HG03521 (cell line): ENCODE measurements at regions not wholly inside any gene's neighbourhood (a gene's known extent, or its start where the extent isn't known, plus 50 kb on each side); places are given as distances from the start of the nearest gene placed in this dataset.
"Not testable (repeated sequence)": the region's sequence is repeated elsewhere in the genome, so short reads cannot be mapped to it uniquely, and the experiment has no call there.

ENCODE experiments used
- ATAC-seq: cut with Tn5 transposase; IDR thresholded peaks from one replicate; pipeline ENCODE4 v1.9.1; 2021; ENCODE audit warnings: mild to moderate bottlenecking, moderate library complexity; ENCODE audit not compliant: unreplicated experiment

DNA sequence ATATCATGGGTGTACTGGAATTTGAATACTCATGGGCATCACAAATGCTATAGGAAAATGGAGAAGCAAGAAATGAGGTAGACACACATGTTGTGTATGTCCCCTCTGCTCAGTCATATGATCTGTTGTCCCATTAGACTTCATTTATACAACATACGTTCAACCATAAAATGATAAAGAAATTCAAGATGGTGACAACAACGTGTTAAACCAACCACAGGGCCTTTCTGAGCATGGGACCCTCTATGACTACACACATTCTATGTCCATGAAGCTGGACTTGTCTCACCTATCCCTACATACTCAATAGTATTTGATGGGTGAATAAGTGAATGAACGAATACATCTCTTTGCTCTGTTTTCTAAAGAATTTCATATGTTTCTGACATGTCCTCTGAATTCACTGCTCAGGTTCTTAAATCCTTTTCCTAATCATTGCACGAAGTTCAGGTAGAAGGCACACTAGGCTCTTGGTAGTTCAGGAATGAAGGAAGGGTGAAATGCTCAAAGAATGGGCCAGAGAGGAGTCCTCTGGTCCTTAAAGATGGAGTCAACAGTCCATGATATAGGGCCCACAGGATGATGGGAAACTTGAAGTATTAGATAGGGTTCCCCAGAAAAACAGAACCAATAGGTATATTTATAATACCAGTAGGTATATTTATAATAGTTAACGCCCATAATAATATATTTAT lies 105.7 kb upstream of the PPM1H start:
- ATAC-seq: no peak

DNA sequence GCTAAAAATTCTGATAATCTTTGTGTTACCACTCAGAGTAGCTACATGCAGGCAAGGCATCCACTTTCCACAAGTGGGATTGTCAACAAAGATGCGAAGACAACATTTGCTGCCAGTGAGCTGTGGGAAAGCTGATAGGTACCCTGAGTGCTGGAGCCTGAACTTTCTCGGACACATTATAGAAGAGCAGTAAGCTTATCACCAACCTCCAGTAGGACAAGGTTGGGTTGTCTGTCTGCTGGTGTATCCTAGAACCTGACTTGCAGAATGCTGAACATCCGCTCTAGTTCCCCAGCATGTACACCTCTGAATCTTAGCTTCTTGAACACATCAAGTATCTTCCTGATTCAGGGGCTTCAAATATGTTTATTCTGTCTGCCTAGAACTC lies 103.8 kb upstream of the PPM1H start:
- no peak for ATAC-seq

DNA sequence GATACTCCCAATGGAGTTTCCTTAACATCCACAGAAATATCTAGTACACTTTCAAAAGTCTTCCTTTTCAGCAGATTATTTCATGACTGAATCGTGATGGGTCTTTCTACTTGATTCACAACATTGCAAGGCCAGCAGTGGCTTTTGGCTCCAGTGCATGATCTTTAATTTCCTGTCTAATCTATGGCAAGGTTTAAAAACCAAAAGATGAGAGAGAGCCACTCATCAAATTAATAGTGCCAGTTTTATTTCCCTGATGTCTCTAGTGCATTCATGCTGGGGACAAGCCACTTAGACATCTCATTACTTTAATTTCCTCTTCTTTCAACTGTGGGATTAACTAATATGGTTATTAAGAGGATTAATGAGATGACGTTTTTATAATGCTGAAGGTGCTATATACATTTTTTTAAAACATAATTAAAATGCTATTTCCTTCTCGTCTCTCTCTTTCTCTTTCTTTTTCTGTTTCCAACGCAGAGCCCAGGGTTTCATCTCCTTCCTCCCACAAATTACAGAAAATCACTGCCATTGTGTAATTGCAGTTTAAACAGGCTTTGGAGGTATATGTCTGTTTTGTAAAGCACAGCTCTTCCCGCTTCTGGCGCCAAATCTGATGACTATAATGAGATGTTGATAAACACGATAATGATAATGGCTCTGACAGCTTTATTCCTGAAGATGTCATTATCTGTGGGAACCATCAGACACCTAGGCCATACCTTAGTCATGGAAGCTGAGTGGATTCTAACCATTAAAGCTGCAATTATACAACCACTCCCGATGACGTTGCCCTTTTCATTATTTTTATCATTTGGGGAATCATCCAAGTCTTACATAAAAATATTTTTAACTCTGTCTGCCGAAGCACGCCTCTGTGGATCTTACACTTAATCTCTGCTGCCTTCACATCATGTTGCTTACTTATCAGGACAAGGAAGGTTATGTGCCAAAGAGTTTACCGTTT lies 103.1 kb upstream of the PPM1H start:
- ATAC-seq: no peak

DNA sequence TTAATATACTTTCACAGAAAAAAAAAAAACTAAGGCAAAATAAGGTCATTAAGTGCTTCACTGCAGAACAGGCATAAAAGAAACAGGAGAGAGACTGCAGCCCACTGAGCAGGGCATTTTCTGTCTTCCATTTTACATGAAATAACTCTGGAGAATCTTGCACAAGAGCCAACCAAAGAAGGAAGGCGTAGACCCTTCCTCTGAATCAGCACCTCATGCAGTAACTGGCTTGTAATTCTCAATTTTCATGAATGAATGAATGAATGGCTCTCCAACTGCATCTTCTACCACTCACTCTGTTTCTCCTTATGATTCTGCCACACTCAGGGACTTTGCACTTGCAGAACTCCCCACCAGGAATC lies 102.0 kb upstream of the PPM1H start:
- no peak for ATAC-seq

DNA sequence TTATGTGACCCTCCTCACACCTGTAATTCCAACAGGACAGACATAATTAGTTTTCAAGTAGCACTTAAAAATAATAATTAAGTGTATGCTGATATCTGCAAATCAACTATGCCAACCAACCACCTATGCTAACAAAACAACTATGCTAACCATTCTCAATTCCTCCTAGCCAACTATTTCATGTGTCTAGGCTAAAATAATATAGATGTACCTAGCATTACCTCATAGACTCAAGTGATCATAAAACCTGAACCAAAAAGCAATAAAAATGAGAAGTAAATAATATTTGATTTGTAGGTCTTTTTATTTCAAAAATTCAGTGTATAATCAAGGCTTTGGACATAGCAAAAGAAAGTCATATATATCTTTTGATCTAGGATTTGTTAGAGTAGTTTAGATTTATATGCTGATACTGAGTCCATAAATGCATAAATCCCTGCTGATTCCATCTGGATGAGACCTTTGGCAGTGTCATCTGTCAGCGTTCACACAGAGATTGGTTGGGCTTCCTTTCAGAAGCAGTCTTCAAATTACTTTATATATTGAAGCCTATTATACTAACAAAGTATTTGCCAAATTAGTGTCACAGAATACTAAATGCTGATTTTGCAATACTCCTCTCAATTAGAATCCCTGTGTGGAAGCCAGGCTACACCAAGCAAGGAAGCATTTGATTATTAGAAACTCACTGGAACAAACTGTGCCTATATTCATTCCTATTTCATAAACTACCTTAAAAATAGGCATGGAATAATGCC lies 101.4 kb upstream of the PPM1H start:
- ATAC-seq: no peak

DNA sequence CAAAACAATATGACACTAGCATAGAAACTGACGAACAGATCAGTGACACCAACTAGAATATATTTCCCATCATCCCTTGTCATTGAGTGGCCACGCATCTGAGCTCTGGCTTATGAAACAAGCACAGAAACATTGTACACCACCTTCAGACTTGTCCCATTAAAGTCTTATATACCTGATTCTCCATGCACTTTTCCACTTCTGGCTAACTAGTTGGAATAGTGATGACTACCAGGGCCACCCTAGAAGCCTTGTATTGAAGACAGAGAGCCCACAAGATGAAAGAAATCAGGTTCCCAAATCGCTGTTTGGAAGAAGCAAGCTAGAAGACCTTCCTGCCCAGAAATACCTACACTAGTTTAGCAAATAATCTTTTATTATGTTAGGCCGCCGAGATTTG lies 99.7 kb upstream of the PPM1H start:
- ATAC-seq: no peak

DNA sequence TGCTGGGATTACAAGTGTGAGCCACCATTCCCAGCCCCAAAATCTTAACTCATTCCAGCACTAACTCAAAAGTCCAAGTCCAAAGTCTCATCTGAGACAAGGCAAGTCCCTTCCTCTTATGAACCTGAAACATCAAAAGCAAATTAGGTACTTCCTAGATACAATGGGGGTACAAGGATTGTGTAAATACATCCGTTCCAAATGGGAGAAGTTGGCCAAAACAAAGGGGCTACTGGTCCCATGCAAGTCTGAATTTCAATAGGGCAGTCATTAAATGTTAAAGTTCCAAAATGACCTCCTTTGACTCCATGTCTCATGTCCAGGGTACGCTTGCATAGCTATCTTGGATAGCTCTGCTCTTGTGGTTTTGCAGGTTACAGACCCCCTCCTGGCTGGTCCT lies 94.7 kb upstream of the PPM1H start:
- no peak for ATAC-seq

DNA sequence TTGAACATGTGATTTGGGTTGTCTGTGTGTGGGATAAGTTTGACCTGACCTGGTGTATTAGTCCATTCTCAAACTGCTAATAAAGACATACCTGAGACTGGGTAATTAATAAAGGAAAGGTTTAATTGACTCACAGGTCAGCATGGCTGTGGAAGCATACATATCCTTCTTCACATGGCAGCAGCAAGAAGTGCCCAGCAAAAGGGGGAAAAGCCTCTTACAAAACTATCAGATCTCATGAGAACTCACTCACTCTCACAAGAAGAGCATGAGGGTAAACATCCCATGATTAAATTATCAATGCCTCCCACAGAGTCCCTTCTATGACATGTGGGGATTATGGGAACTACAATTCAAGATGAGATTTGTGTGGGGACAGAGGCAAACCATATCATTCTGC lies 94.0 kb upstream of the PPM1H start:
- ATAC-seq: no peak

DNA sequence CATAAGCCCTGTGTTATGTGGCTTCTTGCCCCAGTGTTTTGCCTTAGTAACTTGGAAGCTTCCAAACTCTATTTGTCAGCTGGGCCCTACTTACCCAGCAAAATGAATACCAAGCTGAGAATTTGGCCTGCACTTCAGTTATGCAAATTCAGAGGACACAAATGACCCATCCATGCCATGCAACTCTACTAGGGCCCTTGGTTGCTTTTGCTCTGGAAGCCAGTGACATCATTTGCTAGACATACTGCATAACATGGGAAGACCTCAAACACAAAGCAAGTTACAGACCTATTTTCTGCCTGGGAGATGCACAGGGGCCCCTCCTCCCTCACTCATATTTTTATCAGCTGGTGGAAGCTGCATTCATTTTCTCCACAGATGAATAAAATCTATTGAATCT lies 90.2 kb upstream of the PPM1H start:
- ATAC-seq: no peak

DNA sequence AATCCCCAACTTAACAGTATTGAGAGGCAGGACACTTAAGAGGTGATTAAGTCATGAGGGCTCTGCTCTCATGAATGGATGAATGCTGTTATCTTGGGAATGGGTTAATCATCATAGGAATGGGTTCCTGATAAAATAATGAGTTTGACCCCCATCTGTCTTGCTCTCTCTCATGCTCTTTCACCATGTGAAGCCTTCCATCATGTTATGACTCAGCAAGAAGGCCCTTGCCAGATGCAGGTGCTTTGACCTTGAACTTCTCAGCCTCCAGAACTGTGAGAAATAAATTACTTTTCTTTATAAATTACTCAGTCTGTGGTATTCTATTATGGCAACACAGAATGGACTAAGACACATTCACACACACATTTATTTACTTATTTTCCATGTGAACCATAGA lies 89.0 kb upstream of the PPM1H start:
- no peak for ATAC-seq

DNA sequence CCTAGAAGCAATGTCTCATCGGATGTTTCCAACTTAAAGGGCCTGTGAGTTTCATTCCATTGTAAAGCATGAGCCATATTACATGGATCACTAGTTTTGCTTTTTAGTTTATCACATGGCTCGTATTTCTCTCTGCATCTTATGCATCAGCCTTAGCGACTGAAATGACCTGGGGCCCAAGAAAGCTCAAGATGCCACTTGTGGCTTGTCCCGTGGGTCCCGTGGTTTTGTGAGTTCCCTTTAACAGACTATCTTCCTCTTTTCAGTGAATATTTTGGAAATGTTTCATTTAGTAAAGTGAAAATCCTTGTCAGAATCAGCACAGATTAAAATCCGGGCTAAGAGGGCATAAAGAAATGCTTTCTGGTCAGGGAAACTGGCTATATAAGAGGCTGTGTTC lies 86.2 kb upstream of the PPM1H start:
- no peak for ATAC-seq

DNA sequence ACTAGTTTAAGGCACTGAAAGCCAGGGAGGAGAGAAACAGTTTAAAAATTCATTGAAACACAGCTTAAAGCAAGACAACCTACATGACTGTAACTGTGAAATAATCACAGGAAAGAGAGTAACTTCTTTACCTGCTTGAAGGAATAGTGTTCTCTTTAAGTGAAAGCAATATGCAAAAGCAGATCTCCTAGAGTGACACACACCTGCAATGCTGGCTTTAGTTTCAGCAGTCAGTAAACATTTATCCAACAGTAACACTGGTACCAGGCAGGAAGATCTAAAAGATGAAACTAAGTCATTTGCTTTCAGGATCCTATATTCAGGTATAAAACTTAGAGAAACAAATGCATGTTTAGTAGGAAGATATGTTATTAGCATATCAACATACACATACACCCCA lies 85.3 kb upstream of the PPM1H start:
- no peak for ATAC-seq

DNA sequence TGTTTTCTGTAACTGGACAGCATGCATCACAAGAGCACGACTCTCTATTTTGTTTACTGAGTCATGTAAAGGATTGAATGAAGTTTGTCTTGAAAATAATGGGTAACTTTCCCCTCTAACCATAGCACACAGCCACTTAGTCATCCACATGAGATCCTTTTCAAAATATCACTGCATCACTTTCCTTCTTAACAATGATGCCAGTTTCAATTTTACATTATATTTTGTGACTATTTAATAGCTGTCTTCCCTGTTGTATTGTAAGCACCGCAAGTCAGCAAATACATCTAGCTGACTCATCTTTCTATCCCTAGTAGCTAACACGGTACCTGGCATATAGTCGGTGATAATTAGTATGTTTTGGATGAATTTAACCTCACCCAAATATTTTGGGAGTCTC lies 83.3 kb upstream of the PPM1H start:
- no peak for ATAC-seq

DNA sequence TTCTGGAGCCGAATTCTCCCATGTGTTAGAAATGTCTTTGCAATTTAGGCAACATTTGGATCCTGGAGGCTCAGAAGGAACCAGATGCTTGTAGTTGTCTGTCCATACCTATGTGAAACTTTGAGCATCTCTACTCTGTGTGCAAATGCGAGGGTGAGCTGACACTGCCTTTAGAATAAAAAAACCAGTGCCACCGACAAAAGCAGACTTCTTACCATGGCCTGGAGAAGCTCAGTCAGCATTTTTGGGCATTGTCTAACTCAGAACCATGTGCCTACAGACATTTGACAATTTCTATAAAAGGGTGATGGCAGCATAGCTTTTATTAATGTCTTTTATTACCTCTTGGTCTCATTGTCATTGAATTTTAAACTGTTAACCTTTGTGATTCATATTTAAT lies 78.4 kb upstream of the PPM1H start:
- no peak for ATAC-seq

DNA sequence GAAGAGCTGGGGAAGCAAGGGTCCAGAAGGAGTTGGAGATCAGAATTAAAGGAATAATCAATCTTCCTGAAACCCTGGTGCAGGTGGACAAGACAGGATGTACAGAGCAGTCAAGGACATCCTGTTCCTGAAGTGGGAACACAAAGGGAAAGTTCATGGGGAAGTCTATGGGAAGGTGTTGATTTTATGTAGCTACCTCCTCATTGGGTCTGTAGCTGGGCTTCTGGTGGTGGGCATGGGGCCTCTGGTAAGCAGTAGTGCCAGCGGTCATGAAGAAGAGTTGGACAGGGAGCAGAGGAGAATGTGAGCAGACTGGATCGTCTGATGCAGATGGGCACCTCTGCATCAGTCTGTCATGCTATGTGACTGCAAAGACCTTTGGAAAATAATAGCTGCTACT lies 75.7 kb upstream of the PPM1H start:
- no peak for ATAC-seq

DNA sequence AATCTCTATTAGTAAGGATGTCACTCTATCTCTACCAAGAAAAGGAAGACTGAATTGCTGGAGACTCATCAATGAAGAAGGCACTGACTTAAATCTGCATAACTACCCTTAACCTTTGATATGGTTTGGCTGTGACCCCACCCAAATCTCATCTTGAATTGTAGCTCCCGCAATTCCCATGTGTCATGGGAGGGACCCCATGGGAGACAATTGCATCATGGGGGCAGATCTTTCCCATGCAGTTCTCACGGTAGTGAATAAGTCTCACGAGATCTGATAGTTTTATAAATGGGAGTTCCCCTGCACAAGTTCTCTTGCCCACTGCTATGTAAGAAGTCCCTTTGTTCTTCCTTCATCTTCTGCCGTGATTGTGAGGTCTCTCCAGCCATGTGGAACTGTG lies 73.4 kb upstream of the PPM1H start:
- no peak for ATAC-seq

DNA sequence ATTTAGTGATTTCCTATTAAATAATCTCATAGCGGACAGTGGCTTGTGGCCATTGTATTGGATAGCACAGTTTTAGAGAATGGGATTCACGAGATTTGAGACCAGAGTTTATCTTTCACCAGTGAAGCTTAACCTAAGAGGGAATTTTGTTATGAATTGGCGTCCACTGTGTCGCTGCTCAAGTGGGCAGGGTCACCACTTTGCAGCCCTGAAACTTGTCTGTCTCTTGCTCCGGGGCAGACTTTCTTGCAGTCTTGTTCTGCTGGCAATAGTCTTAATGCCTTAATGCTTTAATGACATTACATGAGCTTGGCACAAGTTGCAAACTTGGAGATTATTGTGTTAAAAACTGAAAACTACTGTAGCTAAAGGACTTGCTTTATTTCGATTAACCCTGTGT lies 72.8 kb upstream of the PPM1H start:
- no peak for ATAC-seq

DNA sequence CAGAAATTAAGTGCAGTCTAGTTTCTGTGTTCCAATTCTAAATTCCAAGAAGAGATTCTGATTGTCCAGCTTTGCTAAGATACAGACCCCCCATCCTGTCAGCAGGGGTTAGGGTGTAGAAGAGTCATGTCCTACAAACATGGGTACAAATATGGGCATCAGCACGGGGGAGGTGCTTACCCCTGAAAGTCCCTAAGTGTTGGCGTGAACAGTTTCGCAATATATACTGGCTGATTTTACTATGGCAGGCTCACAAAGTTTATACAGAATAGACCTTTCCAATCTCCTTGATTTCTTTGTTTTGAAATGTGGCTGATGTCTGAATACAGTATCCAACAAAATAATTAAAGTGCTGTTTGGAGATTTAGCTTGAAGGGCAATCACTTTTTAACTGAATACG lies 71.6 kb upstream of the PPM1H start:
- ATAC-seq: no peak

DNA sequence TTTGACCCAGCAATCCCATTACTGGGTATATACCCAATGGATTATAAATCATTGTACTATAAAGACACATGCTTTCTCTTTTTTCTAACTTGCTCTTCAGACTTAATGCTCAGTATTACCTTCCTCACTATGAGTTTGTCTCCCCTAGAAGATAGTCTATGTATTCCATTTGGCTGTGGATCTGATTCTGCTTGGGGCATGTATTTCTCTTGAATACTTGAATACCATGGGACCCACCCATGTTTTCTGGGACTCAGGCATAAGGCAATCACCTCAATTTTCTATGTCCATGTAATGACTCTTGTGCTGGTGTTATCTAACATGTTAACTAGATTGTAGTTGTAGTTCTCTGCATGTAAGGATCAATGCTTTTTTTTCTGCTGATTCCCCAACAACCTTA lies 70.4 kb upstream of the PPM1H start:
- ATAC-seq: no peak

DNA sequence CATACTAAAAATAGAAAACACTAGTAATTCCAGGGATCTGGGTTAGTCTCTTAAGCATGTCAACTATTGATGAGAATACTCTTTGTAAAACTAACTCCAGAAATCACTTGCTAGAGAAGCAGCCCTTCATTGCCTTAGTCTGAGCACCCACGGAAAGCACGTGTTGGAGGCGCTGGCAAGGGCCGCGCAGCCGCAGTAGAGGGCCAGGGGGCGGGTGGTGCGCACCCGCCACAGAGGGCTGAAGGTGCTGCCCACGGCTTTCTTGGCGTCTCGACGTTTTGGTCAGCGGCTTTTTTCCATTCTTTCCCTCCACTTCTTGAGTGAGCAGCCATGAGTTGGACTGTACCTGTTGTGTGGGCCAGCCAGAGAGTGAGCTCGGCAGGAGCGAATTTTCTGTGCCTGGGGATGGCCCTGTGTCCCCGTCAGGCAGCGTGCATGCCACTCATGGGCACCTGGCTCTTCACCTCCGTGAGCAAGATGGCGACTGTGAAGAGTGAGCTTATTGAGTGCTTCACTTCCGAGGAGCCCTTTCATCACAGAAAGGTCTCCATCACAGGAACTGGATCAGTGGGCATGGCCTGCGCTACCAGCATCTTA lies 68.4 kb upstream of the PPM1H start:
- ATAC-seq: no peak

DNA sequence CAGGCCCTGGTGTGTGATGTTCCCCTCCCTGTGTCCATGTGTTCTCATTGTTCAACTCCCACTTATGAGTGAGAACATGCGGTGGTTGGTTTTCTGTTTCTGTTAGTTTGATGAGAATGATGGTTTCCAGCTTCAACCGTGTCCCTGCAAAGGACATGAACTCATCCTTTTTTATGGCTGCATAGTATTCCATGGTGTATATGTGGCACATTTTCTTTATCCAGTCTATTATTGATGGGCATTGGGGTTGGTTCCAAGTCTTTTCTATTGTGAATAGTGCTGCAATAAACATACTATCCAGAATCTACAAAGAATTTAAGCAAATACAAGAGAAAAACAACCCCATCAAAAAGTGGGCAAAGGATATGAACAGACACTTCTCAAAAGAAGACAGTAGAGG lies 67.1 kb upstream of the PPM1H start:
- not testable (repeated sequence) for ATAC-seq
